Natural killer cell (primary cell): ENCODE measurements at regions not wholly inside any gene's neighbourhood (a gene's known extent, or its start where the extent isn't known, plus 50 kb on each side); places are given as distances from the start of the nearest gene placed in this dataset.

Source experiments
- ATAC-seq, 3 donors: fragments of 150-1000 bp in 2 of 3; fragments of 200-7000 bp in 1 of 3; cut with Tn5 transposase; 1 replicate in 1 of 3; 2 replicates in 2 of 3; pipeline ENCODE4 v1.10.0; 2021; ENCODE audit warnings: mild to moderate bottlenecking in 2 of 3, moderate library complexity in 2 of 3
- DNase-seq, 2 donors: peaks; one replicate each; pipeline versions ENCODE4 v3.0.0 to v3.0.0-alpha.2; 2013 to 2021; ENCODE audit warnings: mixed read lengths in 1 of 2
- H3K27ac ChIP-seq: one replicate; pipeline ENCODE4 v1.5.1; 2013; ENCODE audit warnings: mild to moderate bottlenecking, low read length
- H3K27me3 ChIP-seq: one replicate; pipeline ENCODE4 v1.6.1; 2013; ENCODE audit warnings: low read length; ENCODE audit not compliant: control insufficient read depth, insufficient read depth
- H3K36me3 ChIP-seq: one replicate; pipeline ENCODE4 v1.6.1; 2013; ENCODE audit warnings: low read length; ENCODE audit not compliant: control insufficient read depth, insufficient read depth
- H3K4me1 ChIP-seq: one replicate; pipeline ENCODE4 v1.6.1; 2013; ENCODE audit warnings: low read length; ENCODE audit not compliant: control insufficient read depth, insufficient read depth
- H3K4me3 ChIP-seq: one replicate; pipeline ENCODE4 v1.5.1; 2013; ENCODE audit warnings: low read length
- H3K9me3 ChIP-seq: one replicate; pipeline ENCODE4 v1.6.1; 2013; ENCODE audit warnings: low read length; ENCODE audit not compliant: control insufficient read depth, insufficient read depth
- H3K27ac Mint-ChIP-seq, 2 donors: one replicate each; pipeline ENCODE4 v1.8.0; 2022; ENCODE audit warnings: mild to moderate bottlenecking in 2 of 2, mixed read lengths in 2 of 2, moderate library complexity in 1 of 2
- H3K27me3 Mint-ChIP-seq, 2 donors: one replicate each; pipeline ENCODE4 v1.8.0; 2022; ENCODE audit warnings: low read depth in 2 of 2, mixed read lengths in 2 of 2
- H3K36me3 Mint-ChIP-seq: one replicate; pipeline ENCODE4 v1.8.0; 2022; ENCODE audit warnings: mixed read lengths
- H3K4me1 Mint-ChIP-seq, 2 donors: one replicate each; pipeline ENCODE4 v1.8.0; 2022; ENCODE audit warnings: mixed read lengths in 2 of 2
- H3K4me3 Mint-ChIP-seq: one replicate; pipeline ENCODE4 v1.8.0; 2022; ENCODE audit warnings: mild to moderate bottlenecking, moderate library complexity, mixed read lengths
- H3K9me3 Mint-ChIP-seq, 2 donors: one replicate each; pipeline ENCODE4 v1.8.0; 2022; ENCODE audit warnings: mixed read lengths in 2 of 2
- WGBS: methylation state at CpG from one replicate; pipeline ENCODE4 v1.1.7; 2013; ENCODE audit warnings: missing lambda C conversion rate; ENCODE audit not compliant: insufficient coverage; 5-methylcytosine and 5-hydroxymethylcytosine counted together
- intact Hi-C: fragments of 100-400 bp; cut with micrococcal nuclease; formaldehyde crosslinking; loops from one replicate; pipeline ENCODE4 v1.14.2; 2022
- TF ChIP-seq, protein P1 (sequence below): fragments of 200-600 bp; IDR thresholded peaks from one replicate; pipeline ENCODE4 v1.8.0; 2022; ENCODE audit warnings: antibody characterized with exemption

- ATAC-seq (no peak), DNase-seq (no peak)
- Histone ChIP-seq H3K9me3 (no peaks in the 10 kb centered on the region), H3K27ac (no peak overlapping the region), H3K4me1 (no peaks in the 10 kb centered on the region), H3K27me3 (no peaks in the 10 kb centered on the region), H3K4me3 (no peak overlapping the region), H3K36me3 (no peaks in the 10 kb centered on the region)
- 100% methylated on average over 1 of the region's 3 CpGs for WGBS
- TF ChIP-seq, protein P1, sequence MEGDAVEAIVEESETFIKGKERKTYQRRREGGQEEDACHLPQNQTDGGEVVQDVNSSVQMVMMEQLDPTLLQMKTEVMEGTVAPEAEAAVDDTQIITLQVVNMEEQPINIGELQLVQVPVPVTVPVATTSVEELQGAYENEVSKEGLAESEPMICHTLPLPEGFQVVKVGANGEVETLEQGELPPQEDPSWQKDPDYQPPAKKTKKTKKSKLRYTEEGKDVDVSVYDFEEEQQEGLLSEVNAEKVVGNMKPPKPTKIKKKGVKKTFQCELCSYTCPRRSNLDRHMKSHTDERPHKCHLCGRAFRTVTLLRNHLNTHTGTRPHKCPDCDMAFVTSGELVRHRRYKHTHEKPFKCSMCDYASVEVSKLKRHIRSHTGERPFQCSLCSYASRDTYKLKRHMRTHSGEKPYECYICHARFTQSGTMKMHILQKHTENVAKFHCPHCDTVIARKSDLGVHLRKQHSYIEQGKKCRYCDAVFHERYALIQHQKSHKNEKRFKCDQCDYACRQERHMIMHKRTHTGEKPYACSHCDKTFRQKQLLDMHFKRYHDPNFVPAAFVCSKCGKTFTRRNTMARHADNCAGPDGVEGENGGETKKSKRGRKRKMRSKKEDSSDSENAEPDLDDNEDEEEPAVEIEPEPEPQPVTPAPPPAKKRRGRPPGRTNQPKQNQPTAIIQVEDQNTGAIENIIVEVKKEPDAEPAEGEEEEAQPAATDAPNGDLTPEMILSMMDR: no peak
- intact Hi-C loops: loop anchor here (5.0 kb wide), 1 partner anchor 660 kb away; the partner anchor contains the start of gene DNAH7
- Mint-ChIP-seq H3K4me3 (no peak overlapping the region), H3K27me3 (no peaks in the 10 kb centered on the region), H3K27ac (no peak overlapping the region), H3K4me1 (no peaks in the 10 kb centered on the region), H3K9me3 (no peaks in the 10 kb centered on the region), H3K36me3 (no peaks in the 10 kb centered on the region)
Observed at GRCh38 chr2:195407783-195408182, 249.2 kb upstream of the SLC39A10 start.

DNA sequence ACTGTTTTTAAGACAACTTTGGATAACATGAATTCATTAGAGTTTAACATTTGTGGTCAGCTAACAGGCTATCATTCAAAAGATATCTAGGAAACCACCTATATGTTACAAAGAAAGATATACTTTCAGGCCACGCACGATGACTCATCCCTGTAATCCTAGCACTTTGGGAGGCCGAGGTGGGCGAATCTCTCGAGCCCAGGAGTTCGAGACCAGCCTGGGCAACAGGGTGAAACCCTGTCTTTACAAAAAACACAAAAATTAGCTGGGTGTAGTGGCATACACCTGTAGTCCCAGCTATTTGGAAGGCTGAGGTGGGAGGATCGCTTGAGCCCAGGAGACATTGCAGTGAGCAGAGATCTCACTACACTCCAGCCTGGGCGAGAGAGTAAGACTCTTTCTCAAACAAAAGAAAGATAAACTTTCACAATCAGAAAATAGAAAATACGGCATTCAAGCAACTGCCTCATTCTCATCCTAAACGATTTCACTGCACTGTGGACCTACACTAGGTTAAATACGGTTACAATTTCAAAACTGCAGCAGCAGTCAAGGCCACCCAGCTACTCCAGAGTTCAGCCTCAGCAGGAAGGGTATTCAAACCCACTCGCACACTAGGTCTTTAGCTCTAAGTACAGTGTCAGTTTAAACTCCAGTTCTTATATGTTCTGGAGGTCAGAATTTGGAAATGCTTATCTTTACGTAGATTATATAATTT lies 250.0 kb upstream of the SLC39A10 start:
- intact Hi-C loops: loop anchor here (5.0 kb wide), 1 partner anchor 660 kb away; the partner anchor contains the start of gene DNAH7

DNA sequence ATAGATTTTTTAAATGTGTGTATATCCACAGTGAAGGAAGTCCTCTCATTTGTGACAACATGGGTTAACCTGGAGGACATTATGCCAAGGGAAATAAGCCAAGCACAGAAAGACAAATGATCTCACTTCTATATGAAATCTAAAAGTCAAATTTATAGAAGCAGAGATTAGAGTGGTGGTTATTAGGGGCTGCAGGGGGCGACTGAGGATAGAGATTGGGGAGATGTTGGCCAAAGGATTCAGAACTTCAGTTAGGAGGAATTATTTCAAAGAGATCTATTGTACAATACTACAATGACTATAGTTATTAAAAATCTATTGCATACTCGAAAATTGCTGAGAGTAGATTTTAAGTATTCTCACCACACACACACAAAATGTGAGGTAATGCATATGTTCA lies 252.4 kb upstream of the SLC39A10 start:
- H3K4me3 Mint-ChIP-seq: no peak overlapping the region
- Histone ChIP-seq H3K27me3 (no peaks in the 10 kb centered on the region), H3K36me3 (no peaks in the 10 kb centered on the region), H3K27ac (no peak overlapping the region), H3K4me1 (no peaks in the 10 kb centered on the region), H3K9me3 (no peaks in the 10 kb centered on the region), H3K4me3 (no peak overlapping the region)
- DNase-seq (peak in 1 of 2 donors; percentile 50), ATAC-seq (no peak)
- H3K9me3 Mint-ChIP-seq: no peaks in the 10 kb centered on the region
- no peak overlapping the region for H3K27ac Mint-ChIP-seq
- WGBS: 80% methylated on average over 1 of the region's 2 CpGs
- no peaks in the 10 kb centered on the region for H3K36me3 Mint-ChIP-seq
- no peaks in the 10 kb centered on the region for H3K27me3 Mint-ChIP-seq
- no peaks in the 10 kb centered on the region for H3K4me1 Mint-ChIP-seq
- intact Hi-C loops: loop anchor here (2.0 to 5.0 kb wide), 2 partner anchors 256 to 663 kb away; partner anchors contain the start of gene DNAH7
- TF ChIP-seq, protein P1: no peak

More for the DNA sequence above, 250.0 kb upstream of the SLC39A10 start:
- Mint-ChIP-seq H3K9me3 (no peaks in the 10 kb centered on the region), H3K27ac (no peak overlapping the region), H3K27me3 (no peaks in the 10 kb centered on the region), H3K36me3 (no peaks in the 10 kb centered on the region), H3K4me3 (no peak overlapping the region), H3K4me1 (no peaks in the 10 kb centered on the region)
- ATAC-seq (no peak), DNase-seq (no peak)
- H3K4me1 ChIP-seq: no peaks in the 10 kb centered on the region
- H3K9me3 ChIP-seq: no peaks in the 10 kb centered on the region
- no peak overlapping the region for H3K27ac ChIP-seq
- no peaks in the 10 kb centered on the region for H3K27me3 ChIP-seq
- no peak overlapping the region for H3K4me3 ChIP-seq
- no peaks in the 10 kb centered on the region for H3K36me3 ChIP-seq
- TF ChIP-seq, protein P1: no peak
- 79% methylated on average over 12 of the region's 13 CpGs for WGBS

DNA sequence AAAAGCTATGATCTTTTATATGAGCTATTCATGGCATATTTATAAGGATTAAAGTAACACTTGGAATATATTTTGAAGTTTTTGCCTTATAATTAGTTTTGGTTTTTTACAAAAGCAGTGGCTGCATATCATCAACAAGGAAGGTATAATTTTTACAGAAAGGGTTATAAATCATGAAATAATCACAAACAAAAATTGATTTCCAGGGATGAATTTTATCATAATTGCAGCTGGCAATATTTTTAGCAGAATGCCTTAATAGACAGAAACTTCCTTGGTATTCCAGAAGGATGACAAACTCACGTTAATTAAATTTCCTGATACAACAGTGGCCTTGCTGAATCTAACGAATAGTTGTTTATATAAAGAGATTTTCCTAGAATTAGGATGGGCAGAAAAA lies 260.5 kb upstream of the SLC39A10 start:
- Histone ChIP-seq H3K27ac (no peak overlapping the region), H3K9me3 (no peaks in the 10 kb centered on the region), H3K4me1 (no peaks in the 10 kb centered on the region), H3K27me3 (peaks cover 4% of the 10 kb centered on the region), H3K4me3 (no peak overlapping the region), H3K36me3 (no peaks in the 10 kb centered on the region)
- WGBS: no CpG with 5 or more reads among the region's 2 CpGs
- DNase-seq (no peak), ATAC-seq (no peak)
- Mint-ChIP-seq H3K9me3 (no peaks in the 10 kb centered on the region), H3K4me3 (no peak overlapping the region), H3K27ac (no peak overlapping the region), H3K27me3 (peaks cover 0 to 2% of the 10 kb centered on the region in 2 donors), H3K4me1 (no peaks in the 10 kb centered on the region), H3K36me3 (no peaks in the 10 kb centered on the region)
- intact Hi-C loops: no loop called here
- TF ChIP-seq, protein P1: no peak
